GM12872 (cell line): ENCODE measurements at regions not wholly inside any gene's neighbourhood (a gene's known extent, or its start where the extent isn't known, plus 50 kb on each side); places are given as distances from the start of the nearest gene placed in this dataset.

Experiments
- CTCF ChIP-seq: IDR thresholded peaks from 3 replicates; pipeline ENCODE4 v1.5.1; 2011; ENCODE audit warnings: low read depth, mild to moderate bottlenecking, low read length, moderate library complexity; ENCODE audit not compliant: insufficient read depth

GRCh38 chr6:144564202-144564601, 279.1 kb downstream of the UTRN start:
- TF ChIP-seq CTCF: no peak

GRCh38 chr6:144566868-144567615, 281.9 kb downstream of the UTRN start:
- TF ChIP-seq CTCF: no peak

- TF ChIP-seq CTCF: no peak
Observed at GRCh38 chr6:144568241-144568640, 283.1 kb downstream of the UTRN start.

- no peak for TF ChIP-seq CTCF
Observed at GRCh38 chr6:144574796-144575195, 289.7 kb downstream of the UTRN start.

- no peak for TF ChIP-seq CTCF
Observed at GRCh38 chr6:144575327-144575726, 290.2 kb downstream of the UTRN start.

GRCh38 chr6:144576871-144577270, 291.7 kb downstream of the UTRN start:
- TF ChIP-seq CTCF: no peak

- no peak for TF ChIP-seq CTCF
Observed at GRCh38 chr6:144578385-144579350, 293.5 kb downstream of the UTRN start.
